ENCODE measurements at regions not wholly inside any gene's neighbourhood (a gene's known extent, or its start where the extent isn't known, plus 50 kb on each side); places are given as distances from the start of the nearest gene placed in this dataset.

GRCh38 chr5:158313027-158313732 lies 454.2 kb upstream of the CLINT1 start:
- Histone ChIP-seq H3K36me3 (ENCODE audit: control insufficient read depth, insufficient read depth, low read length) (no peaks in the 10 kb centered on the region), H3K4me3 (ENCODE audit: low read depth, low read length) (no peak overlapping the region), H3K27me3 (ENCODE audit: control insufficient read depth, insufficient read depth, low read length) (no peaks in the 10 kb centered on the region)
- DNase-seq (ENCODE audit: low read depth): no peak
- no peak for TF ChIP-seq CTCF (IDR thresholded peaks at IDR 0.05; ENCODE audit: insufficient read depth, low read length, poor library complexity, severe bottlenecking)

GRCh38 chr5:158309088-158309807 lies 450.3 kb upstream of the CLINT1 start:
- no peak for TF ChIP-seq CTCF (IDR thresholded peaks at IDR 0.05; ENCODE audit: insufficient read depth, low read length, poor library complexity, severe bottlenecking)
- no peaks in the 10 kb centered on the region for H3K27me3 ChIP-seq (ENCODE audit: control insufficient read depth, insufficient read depth, low read length)

GRCh38 chr5:158308429-158309025 lies 449.6 kb upstream of the CLINT1 start:
- TF ChIP-seq CTCF (IDR thresholded peaks at IDR 0.05; ENCODE audit: insufficient read depth, low read length, poor library complexity, severe bottlenecking): no peak
- Histone ChIP-seq H3K4me3 (ENCODE audit: low read depth, low read length) (no peak overlapping the region), H3K36me3 (ENCODE audit: control insufficient read depth, insufficient read depth, low read length) (no peaks in the 10 kb centered on the region), H3K27me3 (ENCODE audit: control insufficient read depth, insufficient read depth, low read length) (no peaks in the 10 kb centered on the region)
- no peak for DNase-seq (ENCODE audit: low read depth)

More at GRCh38 chr5:158309088-158309807, 450.3 kb upstream of the CLINT1 start:
- no peak for DNase-seq (ENCODE audit: low read depth)
- H3K36me3 ChIP-seq (ENCODE audit: control insufficient read depth, insufficient read depth, low read length): no peaks in the 10 kb centered on the region
- H3K4me3 ChIP-seq (ENCODE audit: low read depth, low read length): no peak overlapping the region

GRCh38 chr5:158305861-158306260 lies 446.9 kb upstream of the CLINT1 start:
- no peak for DNase-seq (ENCODE audit: low read depth)
- H3K27me3 ChIP-seq (ENCODE audit: control insufficient read depth, insufficient read depth, low read length): no peaks in the 10 kb centered on the region
- H3K4me3 ChIP-seq (ENCODE audit: low read depth, low read length): no peak overlapping the region
- no peak for TF ChIP-seq CTCF (IDR thresholded peaks at IDR 0.05; ENCODE audit: insufficient read depth, low read length, poor library complexity, severe bottlenecking)
- H3K36me3 ChIP-seq (ENCODE audit: control insufficient read depth, insufficient read depth, low read length): no peaks in the 10 kb centered on the region

GRCh38 chr5:158304607-158305006 lies 445.7 kb upstream of the CLINT1 start:
- Histone ChIP-seq H3K4me3 (ENCODE audit: low read depth, low read length) (no peak overlapping the region), H3K27me3 (ENCODE audit: control insufficient read depth, insufficient read depth, low read length) (no peaks in the 10 kb centered on the region), H3K36me3 (ENCODE audit: control insufficient read depth, insufficient read depth, low read length) (no peaks in the 10 kb centered on the region)
- no peak for TF ChIP-seq CTCF (IDR thresholded peaks at IDR 0.05; ENCODE audit: insufficient read depth, low read length, poor library complexity, severe bottlenecking)
- no peak for DNase-seq (ENCODE audit: low read depth)
